Upper lobe of right lung (tissue), 1 donor: ENCODE measurements at regions not wholly inside any gene's neighbourhood (a gene's known extent, or its start where the extent isn't known, plus 50 kb on each side); places are given as distances from the start of the nearest gene placed in this dataset.

Source experiments
- ATAC-seq: fragments of 200-7000 bp; cut with Tn5 transposase; one replicate; pipeline ENCODE4 v1.9.1; 2020; ENCODE audit warnings: mild to moderate bottlenecking, moderate library complexity
- DNase-seq: peaks from one replicate; pipeline ENCODE4 v3.0.0-alpha.2; 2020
- H3K27ac ChIP-seq: fragments of 200-600 bp; one replicate; pipeline ENCODE4 v1.8.0; 2022
- H3K27me3 ChIP-seq: fragments of 200-600 bp; one replicate; pipeline ENCODE4 v1.8.0; 2022; ENCODE audit warnings: mild to moderate bottlenecking
- H3K36me3 ChIP-seq: fragments of 200-600 bp; one replicate; pipeline ENCODE4 v1.8.0; 2022
- H3K4me1 ChIP-seq: fragments of 200-600 bp; one replicate; pipeline ENCODE4 v1.8.0; 2022
- H3K4me3 ChIP-seq: fragments of 200-600 bp; one replicate; pipeline ENCODE4 v1.8.0; 2022; ENCODE audit warnings: mild to moderate bottlenecking
- H3K9me3 ChIP-seq: fragments of 200-600 bp; one replicate; pipeline ENCODE4 v1.8.0; 2022
- CTCF ChIP-seq: fragments of 200-600 bp; IDR thresholded peaks from one replicate; pipeline ENCODE4 v1.8.0; 2022; ENCODE audit warnings: antibody characterized with exemption
- intact Hi-C: fragments of 100-400 bp; cut with DNase I; formaldehyde crosslinking; loops from one replicate; pipeline ENCODE4 v1.11.0; 2022
- donor health status: DM: no; HTN: yes; CAD: no; lungs with severe emphysema.

GRCh38 chr11:39960206-39960605 is 1499.2 kb downstream of the LRRC4C start:
- Histone ChIP-seq H3K9me3 (no peaks in the 10 kb centered on the region), H3K36me3 (no peaks in the 10 kb centered on the region), H3K4me3 (no peak overlapping the region), H3K27me3 (no peaks in the 10 kb centered on the region), H3K27ac (no peak overlapping the region), H3K4me1 (no peaks in the 10 kb centered on the region)
- intact Hi-C loops: no loop called here
- TF ChIP-seq CTCF: no peak
- ATAC-seq: no peak
- no peak for DNase-seq

GRCh38 chr11:39932966-39933365 is 1526.5 kb downstream of the LRRC4C start:
- Histone ChIP-seq H3K27ac (no peak overlapping the region), H3K4me1 (no peaks in the 10 kb centered on the region), H3K4me3 (no peak overlapping the region), H3K9me3 (no peaks in the 10 kb centered on the region), H3K36me3 (no peaks in the 10 kb centered on the region), H3K27me3 (no peaks in the 10 kb centered on the region)
- ATAC-seq: no peak
- intact Hi-C loops: no loop called here
- no peak for DNase-seq
- TF ChIP-seq CTCF: no peak

DNA sequence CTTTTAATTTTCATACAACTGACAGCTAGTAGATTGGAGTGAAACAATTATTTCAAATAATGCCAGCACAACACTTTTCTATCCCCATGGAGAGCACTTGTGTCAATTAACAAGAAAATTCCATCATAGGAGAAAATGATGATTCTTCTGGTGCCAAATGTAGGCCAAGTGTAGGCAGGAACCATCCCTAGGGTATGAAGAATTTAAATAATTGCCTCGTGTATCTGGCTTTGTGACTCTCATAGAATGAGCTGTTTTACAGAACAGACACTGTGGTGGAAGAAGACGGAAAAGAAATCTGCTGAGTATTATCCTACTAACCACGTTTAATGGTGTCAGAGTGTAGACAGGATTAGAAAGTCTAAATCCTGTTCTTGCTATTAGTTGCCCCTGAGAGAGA is 1542.2 kb downstream of the LRRC4C start:
- H3K27me3 ChIP-seq: no peaks in the 10 kb centered on the region
- no peak overlapping the region for H3K4me3 ChIP-seq
- H3K9me3 ChIP-seq: no peaks in the 10 kb centered on the region
- H3K36me3 ChIP-seq: no peaks in the 10 kb centered on the region
- intact Hi-C loops: no loop called here
- H3K4me1 ChIP-seq: no peaks in the 10 kb centered on the region
- no peak for TF ChIP-seq CTCF
- DNase-seq (no peak), ATAC-seq (no peak)
- H3K27ac ChIP-seq: no peak overlapping the region

GRCh38 chr11:39910087-39910486 is 1549.4 kb downstream of the LRRC4C start:
- no peak for TF ChIP-seq CTCF
- Histone ChIP-seq H3K36me3 (no peaks in the 10 kb centered on the region), H3K4me1 (no peaks in the 10 kb centered on the region), H3K9me3 (no peaks in the 10 kb centered on the region), H3K27ac (no peak overlapping the region), H3K4me3 (no peak overlapping the region), H3K27me3 (no peaks in the 10 kb centered on the region)
- no peak for ATAC-seq
- intact Hi-C loops: no loop called here
- DNase-seq: no peak

DNA sequence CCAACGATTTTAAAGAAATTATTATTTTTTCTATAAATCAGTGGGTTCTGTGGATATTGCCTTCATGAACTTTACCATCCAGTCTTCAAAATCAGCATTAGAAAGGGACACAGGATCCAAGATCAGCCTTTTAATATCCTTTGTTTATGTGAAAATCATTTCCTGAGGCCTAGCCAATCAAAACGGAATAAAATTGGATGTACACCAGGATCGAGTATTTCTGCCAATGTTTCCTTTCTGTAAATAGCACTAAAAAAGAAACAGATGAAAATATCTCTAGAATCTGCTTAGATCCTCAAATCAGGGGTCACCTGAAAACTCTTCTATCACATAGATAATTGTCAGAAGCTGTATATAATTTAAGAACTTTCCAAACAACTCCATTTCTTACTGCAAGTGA is 1598.5 kb downstream of the LRRC4C start:
- Histone ChIP-seq H3K27ac (no peak overlapping the region), H3K27me3 (no peaks in the 10 kb centered on the region), H3K4me3 (no peak overlapping the region), H3K4me1 (no peaks in the 10 kb centered on the region), H3K36me3 (no peaks in the 10 kb centered on the region), H3K9me3 (no peaks in the 10 kb centered on the region)
- intact Hi-C loops: no loop called here
- DNase-seq (no peak), ATAC-seq (no peak)
- no peak for TF ChIP-seq CTCF

GRCh38 chr11:39817241-39817640 is 1642.2 kb downstream of the LRRC4C start:
- Histone ChIP-seq H3K4me1 (no peaks in the 10 kb centered on the region), H3K4me3 (no peak overlapping the region), H3K36me3 (no peaks in the 10 kb centered on the region), H3K9me3 (peaks cover 6% of the 10 kb centered on the region), H3K27ac (no peak overlapping the region), H3K27me3 (no peaks in the 10 kb centered on the region)
- DNase-seq (no peak), ATAC-seq (no peak)
- no peak for TF ChIP-seq CTCF
- intact Hi-C loops: no loop called here
